Neural cell (in vitro differentiated cells): ENCODE measurements at regions not wholly inside any gene's neighbourhood (a gene's known extent, or its start where the extent isn't known, plus 50 kb on each side); places are given as distances from the start of the nearest gene placed in this dataset.

ENCODE experiments used
- EZH2 ChIP-seq: fragments of 200-600, 300-800 bp; shearing (Covaris generic), sonication (generic); IDR thresholded peaks from 2 replicates; pipeline ENCODE4 v1.6.1; 2014; ENCODE audit warnings: antibody characterized with exemption, low read length, borderline replicate concordance, mild to moderate bottlenecking; ENCODE audit not compliant: insufficient read depth, poor library complexity, severe bottlenecking
- MXI1 ChIP-seq: fragments of 450-650 bp; conservative IDR thresholded peaks from 2 replicates; pipeline ENCODE4 v1.6.1; 2014; ENCODE audit warnings: antibody characterized with exemption, mild to moderate bottlenecking; ENCODE audit not compliant: poor library complexity, severe bottlenecking
- POLR2AphosphoS5 ChIP-seq: IDR thresholded peaks from 2 replicates; pipeline ENCODE4 v1.6.1; 2012
- TAF1 ChIP-seq: IDR thresholded peaks from 2 replicates; pipeline ENCODE4 v1.6.1; 2012; ENCODE audit warnings: low read depth
- TF ChIP-seq, protein P1 (sequence below): fragments of 450-650 bp; IDR thresholded peaks from 2 replicates; pipeline ENCODE4 v1.5.1; 2014; ENCODE audit warnings: antibody characterized with exemption, mild to moderate bottlenecking, moderate library complexity; ENCODE audit not compliant: poor library complexity, severe bottlenecking

DNA sequence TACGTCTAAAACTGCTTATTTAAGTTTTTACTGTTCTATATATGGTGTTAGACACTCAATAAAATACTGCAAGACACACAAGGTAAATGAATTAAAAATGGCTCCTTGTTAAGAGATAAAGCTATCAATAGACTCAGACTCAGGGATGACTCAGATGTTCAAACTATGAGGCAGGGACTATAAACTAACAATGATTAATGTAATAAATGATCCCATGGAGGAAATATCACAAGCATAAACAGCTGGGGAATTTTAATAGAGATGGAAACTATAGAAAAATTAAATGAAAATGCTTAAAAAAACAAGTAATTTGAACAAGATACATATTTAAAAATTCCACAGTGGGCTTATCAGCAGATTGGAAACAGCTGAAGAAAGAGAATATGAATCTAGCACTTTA lies 650.8 kb downstream of the DCDC2C start:
- TF ChIP-seq, protein P1, sequence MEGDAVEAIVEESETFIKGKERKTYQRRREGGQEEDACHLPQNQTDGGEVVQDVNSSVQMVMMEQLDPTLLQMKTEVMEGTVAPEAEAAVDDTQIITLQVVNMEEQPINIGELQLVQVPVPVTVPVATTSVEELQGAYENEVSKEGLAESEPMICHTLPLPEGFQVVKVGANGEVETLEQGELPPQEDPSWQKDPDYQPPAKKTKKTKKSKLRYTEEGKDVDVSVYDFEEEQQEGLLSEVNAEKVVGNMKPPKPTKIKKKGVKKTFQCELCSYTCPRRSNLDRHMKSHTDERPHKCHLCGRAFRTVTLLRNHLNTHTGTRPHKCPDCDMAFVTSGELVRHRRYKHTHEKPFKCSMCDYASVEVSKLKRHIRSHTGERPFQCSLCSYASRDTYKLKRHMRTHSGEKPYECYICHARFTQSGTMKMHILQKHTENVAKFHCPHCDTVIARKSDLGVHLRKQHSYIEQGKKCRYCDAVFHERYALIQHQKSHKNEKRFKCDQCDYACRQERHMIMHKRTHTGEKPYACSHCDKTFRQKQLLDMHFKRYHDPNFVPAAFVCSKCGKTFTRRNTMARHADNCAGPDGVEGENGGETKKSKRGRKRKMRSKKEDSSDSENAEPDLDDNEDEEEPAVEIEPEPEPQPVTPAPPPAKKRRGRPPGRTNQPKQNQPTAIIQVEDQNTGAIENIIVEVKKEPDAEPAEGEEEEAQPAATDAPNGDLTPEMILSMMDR, result no peak
- no peak for TF ChIP-seq TAF1
- no peak for TF ChIP-seq EZH2
- no peak for TF ChIP-seq POLR2AphosphoS5
- TF ChIP-seq MXI1, result no peak
